Ishikawa (cell line): ENCODE measurements at regions not wholly inside any gene's neighbourhood (a gene's known extent, or its start where the extent isn't known, plus 50 kb on each side); places are given as distances from the start of the nearest gene placed in this dataset.

Source experiments
- CREB1 ChIP-seq: IDR thresholded peaks from 2 replicates; pipeline ENCODE4 v1.6.1; 2012; ENCODE audit warnings: low read depth
- EGR1 ChIP-seq: IDR thresholded peaks from 2 replicates; pipeline ENCODE4 v1.6.1; 2012
- EP300 ChIP-seq: IDR thresholded peaks from 2 replicates; pipeline ENCODE4 v1.6.1; 2012; ENCODE audit warnings: borderline replicate concordance
- FOXM1 ChIP-seq: IDR thresholded peaks from 2 replicates; pipeline ENCODE4 v1.6.1; 2012; ENCODE audit warnings: low read depth, borderline replicate concordance
- RAD21 ChIP-seq: IDR thresholded peaks from 2 replicates; pipeline ENCODE4 v1.6.1; 2012; ENCODE audit warnings: low read depth
- TAF1 ChIP-seq: IDR thresholded peaks from 2 replicates; pipeline ENCODE4 v1.6.1; 2012; ENCODE audit warnings: low read depth, mild to moderate bottlenecking
- TCF12 ChIP-seq: IDR thresholded peaks from 2 replicates; pipeline ENCODE4 v1.6.1; 2012; ENCODE audit warnings: low read depth
- TEAD4 ChIP-seq: IDR thresholded peaks from 2 replicates; pipeline ENCODE4 v1.6.1; 2012
- YY1 ChIP-seq: IDR thresholded peaks from 2 replicates; pipeline ENCODE4 v1.6.1; 2012; ENCODE audit warnings: low read depth
- ZBTB7A ChIP-seq: IDR thresholded peaks from 2 replicates; pipeline ENCODE4 v1.6.1; 2012; ENCODE audit warnings: low read depth
- TF ChIP-seq, protein P1 (sequence below): IDR thresholded peaks from 2 replicates; pipeline ENCODE4 v1.6.1; 2012; ENCODE audit warnings: low read depth, mild to moderate bottlenecking
- TF ChIP-seq, protein P2 (sequence below): IDR thresholded peaks from 2 replicates; pipeline ENCODE4 v1.6.1; 2012

DNA sequence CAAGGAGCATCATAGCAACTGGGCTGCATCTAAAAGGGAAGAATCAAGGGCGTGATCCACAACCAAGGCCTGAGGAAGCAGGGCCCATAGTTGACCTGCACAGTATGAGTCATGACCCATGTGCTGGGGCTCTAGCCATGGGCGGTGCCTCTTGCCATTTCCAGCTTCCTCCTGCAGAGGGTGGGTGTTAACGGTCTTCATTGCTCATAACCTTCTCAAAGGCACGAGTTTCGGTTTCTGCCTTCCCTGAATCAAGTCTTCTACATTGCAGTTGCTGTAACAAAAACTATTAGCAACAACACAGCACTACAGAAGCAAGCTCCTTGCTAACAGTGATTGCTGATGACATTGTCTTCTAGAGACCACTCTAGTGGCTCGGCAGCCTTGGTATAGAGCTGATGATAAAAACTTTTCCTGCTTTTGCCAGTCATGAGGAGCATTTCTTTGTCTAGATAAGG lies 66.9 kb downstream of the CTSL start:
- no peak for TF ChIP-seq RAD21
- TF ChIP-seq TEAD4 = no peak
- no peak for TF ChIP-seq TAF1
- TF ChIP-seq YY1 = no peak
- TF ChIP-seq, protein P1, sequence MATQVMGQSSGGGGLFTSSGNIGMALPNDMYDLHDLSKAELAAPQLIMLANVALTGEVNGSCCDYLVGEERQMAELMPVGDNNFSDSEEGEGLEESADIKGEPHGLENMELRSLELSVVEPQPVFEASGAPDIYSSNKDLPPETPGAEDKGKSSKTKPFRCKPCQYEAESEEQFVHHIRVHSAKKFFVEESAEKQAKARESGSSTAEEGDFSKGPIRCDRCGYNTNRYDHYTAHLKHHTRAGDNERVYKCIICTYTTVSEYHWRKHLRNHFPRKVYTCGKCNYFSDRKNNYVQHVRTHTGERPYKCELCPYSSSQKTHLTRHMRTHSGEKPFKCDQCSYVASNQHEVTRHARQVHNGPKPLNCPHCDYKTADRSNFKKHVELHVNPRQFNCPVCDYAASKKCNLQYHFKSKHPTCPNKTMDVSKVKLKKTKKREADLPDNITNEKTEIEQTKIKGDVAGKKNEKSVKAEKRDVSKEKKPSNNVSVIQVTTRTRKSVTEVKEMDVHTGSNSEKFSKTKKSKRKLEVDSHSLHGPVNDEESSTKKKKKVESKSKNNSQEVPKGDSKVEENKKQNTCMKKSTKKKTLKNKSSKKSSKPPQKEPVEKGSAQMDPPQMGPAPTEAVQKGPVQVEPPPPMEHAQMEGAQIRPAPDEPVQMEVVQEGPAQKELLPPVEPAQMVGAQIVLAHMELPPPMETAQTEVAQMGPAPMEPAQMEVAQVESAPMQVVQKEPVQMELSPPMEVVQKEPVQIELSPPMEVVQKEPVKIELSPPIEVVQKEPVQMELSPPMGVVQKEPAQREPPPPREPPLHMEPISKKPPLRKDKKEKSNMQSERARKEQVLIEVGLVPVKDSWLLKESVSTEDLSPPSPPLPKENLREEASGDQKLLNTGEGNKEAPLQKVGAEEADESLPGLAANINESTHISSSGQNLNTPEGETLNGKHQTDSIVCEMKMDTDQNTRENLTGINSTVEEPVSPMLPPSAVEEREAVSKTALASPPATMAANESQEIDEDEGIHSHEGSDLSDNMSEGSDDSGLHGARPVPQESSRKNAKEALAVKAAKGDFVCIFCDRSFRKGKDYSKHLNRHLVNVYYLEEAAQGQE = no peak
- TF ChIP-seq EP300 = no peak
- no peak for TF ChIP-seq EGR1
- TF ChIP-seq ZBTB7A = no peak
- no peak for TF ChIP-seq FOXM1
- TF ChIP-seq, protein P2, sequence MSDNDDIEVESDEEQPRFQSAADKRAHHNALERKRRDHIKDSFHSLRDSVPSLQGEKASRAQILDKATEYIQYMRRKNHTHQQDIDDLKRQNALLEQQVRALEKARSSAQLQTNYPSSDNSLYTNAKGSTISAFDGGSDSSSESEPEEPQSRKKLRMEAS = no peak
- TF ChIP-seq TCF12 = no peak
- TF ChIP-seq CREB1 = no peak
